OCI-LY1 (cell line): ENCODE measurements at regions not wholly inside any gene's neighbourhood (a gene's known extent, or its start where the extent isn't known, plus 50 kb on each side); places are given as distances from the start of the nearest gene placed in this dataset.

ENCODE experiments used
- H2AFZ ChIP-seq: fragments of 200-600 bp; sonication (generic), shearing (Covaris generic); 2 replicates; pipeline ENCODE4 v1.6.0; 2014; ENCODE audit warnings: antibody characterized with exemption, mild to moderate bottlenecking, low read length
- H3F3A ChIP-seq: fragments of 200-600 bp; sonication (generic), shearing (Covaris generic); 2 replicates; pipeline ENCODE4 v1.6.0; 2014; ENCODE audit warnings: mild to moderate bottlenecking, antibody characterized with exemption, low read length, moderate library complexity; ENCODE audit not compliant: insufficient read depth
- H3K27ac ChIP-seq: fragments of 200-600 bp; sonication (generic); 2 replicates; pipeline ENCODE4 v1.5.1; 2014; ENCODE audit warnings: low read length, mixed run types, mild to moderate bottlenecking, low read depth; ENCODE audit not compliant: poor library complexity, severe bottlenecking
- H3K27me3 ChIP-seq: fragments of 200-600 bp; sonication (generic); 2 replicates; pipeline ENCODE4 v1.6.0; 2014; ENCODE audit warnings: antibody characterized with exemption, mild to moderate bottlenecking, low read length, moderate library complexity; ENCODE audit not compliant: insufficient read depth
- H3K36me3 ChIP-seq: fragments of 200-600 bp; sonication (generic); 2 replicates; pipeline ENCODE4 v1.6.1; 2014; ENCODE audit warnings: mild to moderate bottlenecking, antibody characterized with exemption, low read length, moderate library complexity, mixed read lengths; ENCODE audit not compliant: insufficient read depth
- H3K4me1 ChIP-seq: fragments of 200-600 bp; sonication (generic); 2 replicates; pipeline ENCODE4 v1.5.1; 2014; ENCODE audit warnings: mild to moderate bottlenecking, low read length, moderate library complexity; ENCODE audit not compliant: insufficient read depth, severe bottlenecking
- H3K4me2 ChIP-seq: fragments of 200-600 bp; sonication (generic), shearing (Covaris generic); 2 replicates; pipeline ENCODE4 v1.6.1; 2014; ENCODE audit warnings: low read length
- H3K4me3 ChIP-seq: fragments of 200-600 bp; sonication (generic); 2 replicates; pipeline ENCODE4 v1.5.1; 2014; ENCODE audit warnings: low read length, low read depth, mild to moderate bottlenecking, mixed read lengths; ENCODE audit not compliant: poor library complexity, severe bottlenecking
- H3K79me2 ChIP-seq: fragments of 200-600 bp; shearing (Covaris generic); 2 replicates; pipeline ENCODE4 v1.6.1; 2016; ENCODE audit warnings: mixed run types, low read length, mixed read lengths; ENCODE audit not compliant: insufficient read depth
- H3K9ac ChIP-seq: fragments of 200-600 bp; sonication (generic), shearing (Covaris generic); 2 replicates; pipeline ENCODE4 v1.6.1; 2014; ENCODE audit warnings: mild to moderate bottlenecking, low read length, mixed read lengths
- H3K9me2 ChIP-seq: fragments of 200-600 bp; sonication (generic), shearing (Covaris generic); 2 replicates; pipeline ENCODE4 v1.6.1; 2014; ENCODE audit warnings: low read depth, mild to moderate bottlenecking, low read length, mixed read lengths
- H3K9me3 ChIP-seq: fragments of 200-600 bp; shearing (Covaris generic); 2 replicates; pipeline ENCODE4 v1.6.1; 2014; ENCODE audit warnings: low read length, mixed read lengths
- H4K20me1 ChIP-seq: fragments of 200-600 bp; sonication (generic), shearing (Covaris generic); 2 replicates; pipeline ENCODE4 v1.6.0; 2016; ENCODE audit warnings: mild to moderate bottlenecking, low read length; ENCODE audit not compliant: insufficient read depth
- CTCF ChIP-seq: fragments of 200-600 bp; sonication (generic), shearing (Covaris generic); IDR thresholded peaks from 2 replicates; pipeline ENCODE4 v1.5.1; 2017; ENCODE audit warnings: mild to moderate bottlenecking, antibody characterized with exemption, low read length, moderate library complexity, mixed read lengths
- EZH2 ChIP-seq: fragments of 200-600 bp; sonication (generic), shearing (Covaris generic); IDR thresholded peaks from 2 replicates; pipeline ENCODE4 v1.8.0; 2017; ENCODE audit warnings: borderline replicate concordance, mixed run types, mild to moderate bottlenecking, antibody characterized with exemption, low read length, moderate library complexity, mixed read lengths

GRCh38 chr14:65354715-65355114, 57.8 kb upstream of the FUT8 start:
- no peaks in the 10 kb centered on the region for H3K36me3 ChIP-seq
- no peak overlapping the region for H2AFZ ChIP-seq
- H3K4me1 ChIP-seq: peaks cover 77% of the 10 kb centered on the region
- H3K4me2 ChIP-seq: no peak overlapping the region
- H3K9me3 ChIP-seq: no peaks in the 10 kb centered on the region
- H3K27ac ChIP-seq: peak overlapping the region; percentile 58
- H4K20me1 ChIP-seq: no peaks in the 10 kb centered on the region
- TF ChIP-seq CTCF: no peak
- no peak for TF ChIP-seq EZH2
- H3F3A ChIP-seq: no peaks in the 10 kb centered on the region
- no peaks in the 10 kb centered on the region for H3K27me3 ChIP-seq
- H3K9me2 ChIP-seq: no peaks in the 10 kb centered on the region
- H3K9ac ChIP-seq: no peak overlapping the region
- no peak overlapping the region for H3K4me3 ChIP-seq
- no peaks in the 10 kb centered on the region for H3K79me2 ChIP-seq

GRCh38 chr14:65356327-65356836, 56.1 kb upstream of the FUT8 start:
- H3F3A ChIP-seq: no peaks in the 10 kb centered on the region
- no peak overlapping the region for H3K4me3 ChIP-seq
- no peaks in the 10 kb centered on the region for H3K27me3 ChIP-seq
- no peaks in the 10 kb centered on the region for H3K9me2 ChIP-seq
- H3K9me3 ChIP-seq: no peaks in the 10 kb centered on the region
- no peaks in the 10 kb centered on the region for H4K20me1 ChIP-seq
- H3K27ac ChIP-seq: peak overlapping the region; percentile 58
- H3K36me3 ChIP-seq: no peaks in the 10 kb centered on the region
- no peak overlapping the region for H2AFZ ChIP-seq
- no peak overlapping the region for H3K9ac ChIP-seq
- H3K4me2 ChIP-seq: no peak overlapping the region
- no peaks in the 10 kb centered on the region for H3K79me2 ChIP-seq
- peaks cover 73% of the 10 kb centered on the region for H3K4me1 ChIP-seq
- TF ChIP-seq EZH2: no peak
- TF ChIP-seq CTCF: no peak

GRCh38 chr14:65357113-65357512, 55.4 kb upstream of the FUT8 start:
- Histone ChIP-seq H3K79me2 (no peaks in the 10 kb centered on the region), H3K36me3 (no peaks in the 10 kb centered on the region), H3K9me3 (no peaks in the 10 kb centered on the region), H3K27ac (peak overlapping the region; percentile 58), H3K4me1 (peaks cover 66% of the 10 kb centered on the region), H2AFZ (no peak overlapping the region), H3K27me3 (no peaks in the 10 kb centered on the region), H3K4me3 (no peak overlapping the region), H3K4me2 (0 out of 2 replicates have a peak overlapping the region, but pooled peaks have one; percentile 1), H3F3A (no peaks in the 10 kb centered on the region), H3K9me2 (no peaks in the 10 kb centered on the region), H4K20me1 (no peaks in the 10 kb centered on the region), H3K9ac (no peak overlapping the region)
- TF ChIP-seq EZH2 (no peak), CTCF (no peak)
